Hematopoietic multipotent progenitor cell treated with erythropoietin and hydrocortisone succinate and interleukin-3 and kit ligand, for 6 days (in vitro differentiated cells): ENCODE measurements at regions not wholly inside any gene's neighbourhood (a gene's known extent, or its start where the extent isn't known, plus 50 kb on each side); places are given as distances from the start of the nearest gene placed in this dataset.

Experiments
- DNase-seq: peaks from one replicate; pipeline ENCODE4 v3.0.0-alpha.2; 2015

- no peak for DNase-seq
Measured at GRCh38 chr9:14031810-14032209, 282.1 kb downstream of the NFIB start.

DNA sequence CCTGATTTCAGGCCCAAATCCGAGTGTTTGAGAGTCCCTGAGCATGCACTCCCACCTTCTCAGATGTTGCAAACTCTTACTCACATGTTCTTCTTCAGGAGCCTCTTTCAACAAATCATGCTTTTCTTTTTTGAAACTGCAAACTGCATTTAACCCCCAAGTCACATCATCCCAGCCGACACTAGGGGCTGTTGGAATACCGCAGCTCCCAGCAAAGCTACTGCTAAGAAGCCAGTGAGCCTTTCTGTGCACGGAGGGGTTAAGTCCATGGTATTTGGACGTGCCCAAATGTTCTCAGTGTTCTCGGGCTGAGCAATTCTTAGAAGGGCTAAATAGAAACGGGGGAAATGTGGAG is 282.9 kb downstream of the NFIB start:
- no peak for DNase-seq

DNA sequence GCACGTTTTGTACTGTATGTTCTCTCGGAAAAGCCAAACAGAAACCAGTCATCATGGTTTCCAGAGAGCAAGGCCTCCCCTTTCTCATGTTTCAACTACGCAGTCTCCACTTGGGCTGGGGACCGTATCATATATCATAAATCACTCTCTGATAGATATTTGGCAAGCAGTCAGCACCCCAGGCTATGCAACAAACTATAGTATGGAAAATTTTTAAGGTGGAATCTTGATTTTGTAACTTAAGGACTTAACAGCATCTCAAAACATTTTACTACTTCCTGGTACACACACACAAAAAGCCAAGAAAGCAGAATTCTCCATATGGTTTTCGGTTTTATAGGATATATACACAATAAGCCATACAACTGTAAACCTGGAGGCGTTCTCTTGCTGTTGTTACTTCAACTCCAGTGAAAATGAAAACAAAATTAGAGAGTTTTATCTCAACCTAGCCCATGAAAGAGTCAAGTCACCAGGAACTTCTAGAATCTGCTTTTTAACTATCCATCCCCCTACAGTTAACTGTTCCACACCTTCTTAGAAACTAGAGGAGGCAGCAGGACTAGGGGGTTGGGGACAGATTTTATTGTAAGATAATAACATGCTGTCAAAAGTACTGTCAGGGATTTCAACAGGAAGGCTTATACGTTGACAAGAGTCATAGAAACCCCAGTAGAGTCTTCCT is 283.4 kb downstream of the NFIB start:
- DNase-seq: no peak

DNA sequence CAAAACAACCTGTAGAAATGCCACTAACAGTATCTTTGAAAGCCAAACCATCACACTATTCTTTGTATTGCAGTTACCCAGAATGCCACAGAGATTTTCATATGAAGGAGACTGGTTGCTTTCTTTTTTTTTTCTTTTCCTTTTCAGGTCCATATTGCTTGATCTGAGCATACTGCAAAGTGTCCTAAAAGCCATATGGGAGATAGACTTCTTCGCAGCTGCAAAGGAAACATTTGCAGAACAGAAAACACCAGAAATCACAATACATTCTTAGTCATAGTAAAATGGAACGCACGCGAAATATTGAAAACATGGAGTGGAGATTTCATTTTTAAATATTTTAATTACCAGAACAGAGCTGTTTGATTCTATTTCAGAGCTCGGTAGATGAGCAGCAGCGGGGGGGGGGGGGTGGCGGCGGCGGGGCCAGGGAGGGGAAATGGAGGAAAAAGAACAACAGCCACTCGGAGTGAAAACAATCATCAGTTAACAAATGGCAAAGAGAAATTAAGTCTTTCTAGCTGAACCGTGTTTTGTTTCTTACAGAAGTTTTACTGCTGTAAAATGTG is 284.1 kb downstream of the NFIB start:
- no peak for DNase-seq

DNA sequence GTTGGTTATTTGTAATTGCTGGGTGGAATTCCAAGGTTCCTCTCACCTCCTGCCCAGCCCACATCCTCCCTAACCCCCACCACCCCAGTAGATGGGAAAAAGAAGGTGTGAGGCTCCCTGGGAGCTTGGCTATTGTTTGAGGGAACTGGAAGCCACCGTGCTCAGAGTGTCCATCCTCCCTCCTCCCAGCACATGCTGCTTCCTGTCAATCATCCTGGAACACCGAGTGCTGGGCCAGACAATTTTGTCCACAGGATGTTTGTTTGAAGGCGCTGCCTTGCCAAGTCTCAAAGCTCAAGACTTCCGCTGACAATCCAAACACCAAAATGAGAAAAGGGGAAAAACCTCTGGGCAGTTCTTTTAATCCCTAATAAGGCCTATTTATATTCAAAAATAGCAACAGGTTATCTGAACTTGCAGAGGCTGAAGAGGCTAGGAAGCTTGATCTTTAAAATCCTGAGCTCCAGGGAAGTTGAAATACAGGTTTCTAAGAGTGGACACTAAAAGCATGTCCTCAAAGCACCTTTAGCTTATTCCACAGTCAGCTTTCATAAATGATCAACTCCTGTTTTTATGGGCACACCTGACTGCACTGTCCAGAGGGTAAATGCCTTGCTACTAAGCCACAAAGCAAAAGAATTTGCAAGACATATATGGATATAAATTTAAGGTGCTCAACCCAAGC is 286.7 kb downstream of the NFIB start:
- no peak for DNase-seq

DNA sequence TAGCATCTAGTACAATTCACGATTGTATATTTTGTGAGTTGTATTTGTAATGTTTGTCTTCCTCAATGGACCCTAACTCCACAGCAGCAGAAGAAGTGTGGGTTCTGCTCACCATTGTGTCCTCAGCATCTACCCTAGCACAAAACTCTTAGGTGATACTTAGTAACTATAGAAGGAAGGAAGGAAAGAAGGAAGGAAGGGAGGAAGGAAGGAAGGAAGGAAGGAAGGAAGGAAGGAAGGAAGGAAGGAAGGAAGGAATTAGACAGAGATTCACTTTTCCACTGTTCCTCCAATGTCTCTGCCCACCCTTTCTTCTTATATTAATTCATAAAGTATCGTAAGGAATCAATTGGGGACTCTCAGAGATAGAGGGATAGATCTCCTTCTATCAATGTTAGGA is 288.2 kb downstream of the NFIB start:
- DNase-seq: no peak

DNA sequence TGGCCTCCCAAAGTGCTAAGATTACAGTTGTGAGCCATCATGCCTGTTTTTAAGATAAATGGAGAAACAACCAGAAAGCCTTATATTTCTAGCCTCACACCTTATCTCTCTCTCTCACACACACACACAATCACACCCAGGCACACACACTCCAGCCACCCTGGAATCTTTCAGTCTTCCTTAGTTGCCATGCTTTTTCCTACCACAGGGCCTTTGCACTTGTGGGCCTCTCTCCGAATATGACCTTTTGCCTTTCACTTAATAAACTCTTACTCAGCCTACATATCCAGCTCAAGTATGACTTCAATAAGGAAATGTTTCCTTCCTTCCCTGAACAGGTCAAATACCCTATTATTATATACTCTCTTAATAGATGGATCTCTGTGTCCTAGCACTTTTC is 290.7 kb downstream of the NFIB start:
- DNase-seq: no peak

DNA sequence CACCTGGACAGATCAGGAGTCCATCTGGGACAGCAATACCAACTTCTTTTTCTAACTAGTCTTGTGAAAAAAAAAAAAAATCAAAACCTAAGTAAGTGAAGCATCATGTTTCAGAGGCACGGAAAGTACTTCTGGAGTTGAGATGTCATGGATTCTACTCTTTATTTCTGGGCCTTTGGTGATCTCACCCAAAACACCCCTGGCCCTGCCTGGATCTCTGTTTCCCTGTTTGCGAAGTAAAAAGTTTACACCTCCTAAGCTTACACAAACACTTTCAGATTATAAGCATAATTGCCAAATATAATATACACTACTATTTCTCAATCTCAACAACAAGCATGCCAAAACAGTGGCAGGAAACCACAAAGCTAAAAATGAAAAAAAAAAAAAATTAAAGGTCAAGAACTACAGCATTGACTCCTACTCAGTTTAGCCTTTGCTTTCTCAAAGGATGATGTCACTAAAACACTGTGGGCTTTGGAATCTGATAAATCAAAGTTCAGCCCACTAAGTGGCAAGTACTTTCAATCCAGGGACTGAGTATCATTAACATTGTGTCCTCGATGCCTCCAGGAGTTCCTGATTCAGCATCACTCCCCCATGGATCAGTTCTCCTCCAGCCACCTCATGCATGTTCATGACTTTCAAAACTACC is 291.9 kb downstream of the NFIB start:
- DNase-seq: no peak

DNA sequence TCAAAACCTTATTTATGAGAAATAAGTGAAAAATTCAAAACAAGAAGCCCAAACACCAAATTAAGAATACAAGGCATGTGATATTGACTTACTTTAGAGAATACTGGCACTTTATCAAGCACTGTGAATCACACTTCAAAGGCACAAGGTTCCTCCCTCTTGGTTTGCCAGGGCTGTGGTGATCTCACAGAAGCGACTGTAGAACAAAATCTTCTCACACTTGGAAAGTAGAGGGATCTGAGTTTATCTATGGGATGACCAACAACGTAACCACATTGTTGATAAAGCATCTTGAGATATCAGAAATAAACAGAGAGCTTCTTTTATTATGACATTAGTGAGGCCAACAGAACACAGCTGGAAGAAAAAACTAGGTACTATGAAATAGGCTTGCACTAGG is 295.9 kb downstream of the NFIB start:
- DNase-seq: no peak

GRCh38 chr9:14014744-14015143 is 299.2 kb downstream of the NFIB start:
- no peak for DNase-seq

- DNase-seq: no peak
Measured at GRCh38 chr9:14014218-14014617, 299.7 kb downstream of the NFIB start.

DNA sequence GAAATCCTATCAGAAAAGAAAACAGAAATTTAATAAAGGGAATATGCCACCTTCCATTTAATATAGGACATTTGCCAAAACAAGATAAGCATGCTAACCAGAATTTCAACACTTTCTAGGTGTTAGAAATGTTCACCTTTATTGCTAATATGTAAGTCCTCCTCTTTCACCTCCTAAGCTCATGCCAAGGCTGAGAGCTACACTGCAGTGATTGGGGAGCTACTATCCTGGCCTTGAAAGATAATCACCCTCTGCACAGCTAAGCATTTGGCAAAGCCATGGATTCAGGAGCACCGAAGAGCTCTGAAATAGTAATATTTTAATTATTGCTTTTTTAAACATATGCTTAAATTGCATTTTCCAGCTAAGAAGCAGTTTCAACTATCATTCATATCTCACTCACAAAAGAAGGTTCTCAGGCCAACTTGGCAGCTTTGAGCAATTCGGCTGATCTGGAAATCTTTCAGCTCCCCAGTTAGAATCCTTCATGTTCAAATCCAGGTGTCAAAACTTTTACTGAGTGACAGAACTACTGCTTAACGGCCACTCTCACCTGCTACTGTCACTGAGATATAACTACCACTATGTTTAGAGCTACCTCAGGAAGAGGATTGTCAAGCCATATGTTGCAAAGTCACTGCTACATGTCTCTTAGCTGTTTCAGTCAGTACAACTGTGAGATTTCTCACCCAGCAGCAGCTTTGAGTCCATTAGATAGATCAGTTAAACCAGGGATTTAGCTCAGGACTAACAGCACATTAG is 302.0 kb downstream of the NFIB start:
- no peak for DNase-seq

DNA sequence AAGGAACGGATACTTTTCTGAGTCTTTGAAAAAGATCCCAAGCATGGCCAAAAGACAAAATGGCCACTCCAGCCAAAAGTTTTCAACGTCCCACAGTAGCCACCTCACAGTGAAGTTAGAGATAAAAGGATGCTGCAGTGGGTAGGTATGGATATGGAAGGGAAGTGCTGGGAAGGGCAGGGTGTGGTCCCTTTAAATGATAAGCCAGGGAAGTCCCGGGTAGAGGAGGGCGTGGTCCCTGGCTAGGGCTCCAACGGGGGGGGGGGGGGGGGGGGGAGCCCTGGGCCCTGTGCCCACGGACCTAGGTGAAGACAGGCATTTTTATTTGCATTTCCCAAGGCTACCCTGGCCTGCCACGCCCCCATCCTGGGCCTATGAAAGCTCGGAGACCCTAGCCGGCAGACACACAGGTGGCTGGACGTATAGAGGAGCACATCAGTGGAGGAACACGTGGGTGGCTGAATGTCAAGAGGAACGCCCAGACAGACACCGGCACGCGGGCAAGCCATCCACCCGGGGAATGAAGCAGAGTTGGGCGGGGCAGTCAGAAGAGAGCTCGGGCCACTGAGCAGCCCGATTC is 306.7 kb downstream of the NFIB start:
- no peak for DNase-seq

DNA sequence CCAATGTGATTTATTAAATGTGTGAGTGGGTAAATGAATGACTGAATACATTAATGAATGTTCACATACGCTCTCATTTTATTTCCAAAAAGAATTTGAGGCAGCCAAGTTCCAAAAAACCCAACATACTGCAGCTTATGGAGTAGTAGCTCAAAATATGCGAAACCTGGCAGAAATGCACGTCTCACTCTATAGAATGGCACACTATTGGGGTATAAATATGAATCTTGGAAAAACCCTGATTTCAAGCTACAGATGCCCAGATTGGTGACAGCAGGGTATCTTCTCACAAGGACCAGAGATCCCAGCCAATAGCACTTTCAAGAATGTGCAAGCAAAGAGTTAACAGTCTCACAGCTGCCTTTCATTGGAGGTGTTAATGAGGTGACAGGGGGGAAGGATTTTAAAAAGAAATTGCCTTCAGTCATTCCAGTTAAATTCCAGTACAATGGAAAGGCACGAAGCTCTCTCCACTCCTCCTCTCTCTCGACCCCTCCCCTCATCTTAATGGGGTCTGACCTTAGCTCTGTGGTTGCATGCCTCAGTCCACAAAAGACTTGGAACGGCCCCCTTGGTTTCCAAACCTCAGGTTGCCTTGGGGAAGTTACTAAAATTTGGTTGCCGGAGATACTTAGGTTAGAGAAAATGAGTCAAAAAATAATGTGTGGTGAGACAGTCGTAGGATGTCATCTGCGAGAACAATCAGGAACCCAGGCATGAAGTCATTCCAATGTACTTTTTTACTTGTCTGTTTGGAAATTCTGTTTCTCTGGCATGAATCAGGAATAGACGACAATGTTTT is 307.4 kb downstream of the NFIB start:
- DNase-seq: no peak

- DNase-seq: no peak
Measured at GRCh38 chr9:14004110-14004509, 309.8 kb downstream of the NFIB start.

- no peak for DNase-seq
Measured at GRCh38 chr9:13994240-13994639, 319.7 kb downstream of the NFIB start.

GRCh38 chr9:13993632-13994185 is 320.2 kb downstream of the NFIB start:
- DNase-seq: no peak

GRCh38 chr9:13992138-13993088 is 321.5 kb downstream of the NFIB start:
- DNase-seq: no peak

GRCh38 chr9:13991395-13991794 is 322.5 kb downstream of the NFIB start:
- DNase-seq: no peak

DNA sequence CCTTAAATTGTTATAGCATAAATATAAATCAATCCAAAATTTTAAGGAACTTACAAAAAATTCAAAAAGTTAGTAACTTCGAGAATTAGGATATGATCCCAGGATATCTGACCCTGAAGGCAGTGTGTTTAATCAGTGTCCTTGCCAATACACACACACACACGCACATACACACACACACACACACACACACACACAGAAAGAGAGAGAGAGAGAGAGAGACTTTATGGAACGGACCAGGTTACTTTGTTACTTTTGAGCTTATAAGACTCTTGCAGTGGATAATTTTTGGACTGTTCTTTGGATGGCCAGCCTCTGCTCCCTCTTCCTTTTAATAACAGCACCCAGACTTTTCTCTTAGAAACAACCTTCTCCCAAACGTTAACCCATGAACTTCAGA is 322.9 kb downstream of the NFIB start:
- no peak for DNase-seq

- DNase-seq: no peak
Measured at GRCh38 chr9:13990331-13990730, 323.6 kb downstream of the NFIB start.
